ENCODE measurements at regions not wholly inside any gene's neighbourhood (a gene's known extent, or its start where the extent isn't known, plus 50 kb on each side); places are given as distances from the start of the nearest gene placed in this dataset.

DNA sequence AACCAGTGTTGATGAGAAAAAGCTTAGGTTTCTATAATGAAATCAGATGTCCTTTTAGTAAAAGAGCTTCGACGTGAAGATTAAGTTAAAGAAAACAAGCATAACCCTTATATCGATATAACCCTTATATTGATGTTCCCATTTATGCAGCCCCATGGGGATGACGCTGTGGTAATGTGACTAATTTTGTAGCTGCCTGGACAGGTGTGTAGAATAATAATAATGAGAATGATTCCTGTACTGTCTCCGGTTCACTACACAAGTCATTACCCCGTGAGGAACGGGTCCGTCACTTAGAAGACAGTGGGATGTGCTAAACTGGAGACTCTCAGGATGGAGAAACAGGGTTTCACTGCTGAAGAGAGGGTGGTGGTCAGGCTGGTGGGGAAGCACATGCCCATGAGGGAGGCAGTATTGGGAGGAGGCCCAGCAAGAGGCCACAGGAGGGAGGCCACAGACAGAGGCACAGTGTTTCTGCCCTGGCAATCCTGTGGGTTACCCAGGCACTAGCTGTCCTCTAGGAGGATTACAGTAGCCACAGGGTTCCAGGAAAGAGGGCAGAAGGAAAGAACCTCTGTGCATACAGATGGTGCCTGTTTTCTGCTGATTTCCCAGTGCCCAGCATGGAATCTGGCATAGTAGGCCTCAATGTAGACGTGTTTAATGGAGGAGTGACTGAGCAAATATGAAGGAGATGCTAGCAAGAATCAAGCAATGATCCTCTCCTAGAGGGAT lies 191.1 kb upstream of the TSC22D2 start:
- TF ChIP-seq, protein P1, sequence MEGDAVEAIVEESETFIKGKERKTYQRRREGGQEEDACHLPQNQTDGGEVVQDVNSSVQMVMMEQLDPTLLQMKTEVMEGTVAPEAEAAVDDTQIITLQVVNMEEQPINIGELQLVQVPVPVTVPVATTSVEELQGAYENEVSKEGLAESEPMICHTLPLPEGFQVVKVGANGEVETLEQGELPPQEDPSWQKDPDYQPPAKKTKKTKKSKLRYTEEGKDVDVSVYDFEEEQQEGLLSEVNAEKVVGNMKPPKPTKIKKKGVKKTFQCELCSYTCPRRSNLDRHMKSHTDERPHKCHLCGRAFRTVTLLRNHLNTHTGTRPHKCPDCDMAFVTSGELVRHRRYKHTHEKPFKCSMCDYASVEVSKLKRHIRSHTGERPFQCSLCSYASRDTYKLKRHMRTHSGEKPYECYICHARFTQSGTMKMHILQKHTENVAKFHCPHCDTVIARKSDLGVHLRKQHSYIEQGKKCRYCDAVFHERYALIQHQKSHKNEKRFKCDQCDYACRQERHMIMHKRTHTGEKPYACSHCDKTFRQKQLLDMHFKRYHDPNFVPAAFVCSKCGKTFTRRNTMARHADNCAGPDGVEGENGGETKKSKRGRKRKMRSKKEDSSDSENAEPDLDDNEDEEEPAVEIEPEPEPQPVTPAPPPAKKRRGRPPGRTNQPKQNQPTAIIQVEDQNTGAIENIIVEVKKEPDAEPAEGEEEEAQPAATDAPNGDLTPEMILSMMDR (IDR thresholded peaks at IDR 0.05; ENCODE audit: control insufficient read depth, extremely low read depth, insufficient read depth) = no peak
- H3K4me3 ChIP-seq (ENCODE audit: low read depth, low read length) = no peak overlapping the region
- no peak for DNase-seq (ENCODE audit: low read depth)

DNA sequence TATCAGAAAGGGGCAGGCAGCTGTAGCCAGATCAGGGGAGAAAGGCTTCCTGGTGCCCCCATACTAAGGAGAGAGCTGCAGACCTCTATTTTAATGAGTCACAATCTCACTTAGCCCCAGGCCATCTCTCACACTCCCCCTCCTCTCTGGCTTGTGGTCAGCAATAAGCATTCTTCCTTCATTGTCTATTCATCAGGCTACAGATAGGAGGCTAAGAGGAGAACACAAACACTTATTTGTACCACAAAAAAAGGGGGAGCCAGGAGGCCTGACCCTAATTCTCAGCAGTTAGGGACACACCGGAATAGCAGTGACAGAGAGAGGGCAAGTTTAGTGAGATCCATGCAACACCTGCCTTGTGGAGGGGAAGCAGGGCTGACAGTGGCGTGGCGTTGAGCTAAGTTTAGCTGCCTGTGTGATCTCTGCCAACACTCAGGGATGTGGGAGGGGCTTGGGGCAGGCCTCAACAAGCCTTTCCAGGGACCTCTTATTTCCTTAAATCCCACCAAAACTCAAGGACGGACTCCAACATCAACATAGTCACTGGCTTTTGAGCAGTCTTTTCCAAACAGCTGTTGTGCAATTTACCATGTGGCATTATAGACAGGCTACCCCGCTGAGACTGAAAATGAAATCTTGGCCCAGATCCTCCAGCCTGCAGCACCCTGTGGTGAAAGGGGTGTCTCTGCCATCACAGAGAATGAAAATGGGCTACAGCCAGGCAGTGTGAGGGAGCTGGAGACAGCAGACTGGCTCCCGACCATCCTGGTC lies 191.9 kb upstream of the TSC22D2 start:
- TF ChIP-seq, protein P1 (IDR thresholded peaks at IDR 0.05; ENCODE audit: control insufficient read depth, extremely low read depth, insufficient read depth) = no peak
- DNase-seq (ENCODE audit: low read depth) = no peak
- H3K4me3 ChIP-seq (ENCODE audit: low read depth, low read length) = no peak overlapping the region

DNA sequence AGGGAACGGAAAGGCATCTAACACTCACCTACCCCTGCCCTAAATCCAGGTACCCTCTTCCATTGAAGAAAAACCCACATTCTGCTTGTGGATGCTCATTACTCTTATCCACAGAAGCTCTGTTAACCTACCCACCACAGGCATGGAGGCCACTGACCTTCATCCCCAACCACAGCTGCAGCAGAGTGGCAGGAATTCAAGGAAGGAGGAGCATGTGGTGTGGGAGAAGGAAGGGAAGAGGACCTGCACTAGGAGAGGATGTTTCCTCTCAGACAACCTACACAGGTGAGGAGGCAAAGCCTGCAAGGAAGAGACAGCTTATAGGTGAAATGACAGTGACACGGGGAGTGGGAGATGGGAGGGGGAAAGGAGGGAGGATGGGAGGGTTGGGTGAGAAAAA lies 192.5 kb upstream of the TSC22D2 start:
- TF ChIP-seq, protein P1 (IDR thresholded peaks at IDR 0.05; ENCODE audit: control insufficient read depth, extremely low read depth, insufficient read depth) = no peak
- no peak overlapping the region for H3K4me3 ChIP-seq (ENCODE audit: low read depth, low read length)
- no peak for DNase-seq (ENCODE audit: low read depth)

DNA sequence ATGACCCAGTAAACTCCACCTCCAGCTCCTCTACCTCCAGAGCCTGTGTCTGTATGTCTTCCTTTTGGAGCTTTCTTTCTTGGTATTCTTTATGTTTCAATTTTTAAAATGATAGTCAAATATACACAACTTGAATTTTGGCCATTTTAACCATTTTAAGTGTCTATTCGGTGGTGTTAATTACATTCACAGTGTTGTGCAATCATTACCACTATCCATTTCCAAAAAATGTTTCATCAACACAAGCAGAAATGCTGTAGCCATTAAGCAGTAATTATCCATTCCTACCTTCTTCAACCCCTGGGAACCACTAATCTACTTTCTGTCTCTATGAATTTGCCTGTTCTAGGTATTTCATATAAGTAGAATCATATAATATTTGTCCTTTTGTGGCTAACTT lies 194.5 kb upstream of the TSC22D2 start:
- H3K4me3 ChIP-seq (ENCODE audit: low read depth, low read length) = no peak overlapping the region
- TF ChIP-seq, protein P1 (IDR thresholded peaks at IDR 0.05; ENCODE audit: control insufficient read depth, extremely low read depth, insufficient read depth) = no peak
- no peak for DNase-seq (ENCODE audit: low read depth)

DNA sequence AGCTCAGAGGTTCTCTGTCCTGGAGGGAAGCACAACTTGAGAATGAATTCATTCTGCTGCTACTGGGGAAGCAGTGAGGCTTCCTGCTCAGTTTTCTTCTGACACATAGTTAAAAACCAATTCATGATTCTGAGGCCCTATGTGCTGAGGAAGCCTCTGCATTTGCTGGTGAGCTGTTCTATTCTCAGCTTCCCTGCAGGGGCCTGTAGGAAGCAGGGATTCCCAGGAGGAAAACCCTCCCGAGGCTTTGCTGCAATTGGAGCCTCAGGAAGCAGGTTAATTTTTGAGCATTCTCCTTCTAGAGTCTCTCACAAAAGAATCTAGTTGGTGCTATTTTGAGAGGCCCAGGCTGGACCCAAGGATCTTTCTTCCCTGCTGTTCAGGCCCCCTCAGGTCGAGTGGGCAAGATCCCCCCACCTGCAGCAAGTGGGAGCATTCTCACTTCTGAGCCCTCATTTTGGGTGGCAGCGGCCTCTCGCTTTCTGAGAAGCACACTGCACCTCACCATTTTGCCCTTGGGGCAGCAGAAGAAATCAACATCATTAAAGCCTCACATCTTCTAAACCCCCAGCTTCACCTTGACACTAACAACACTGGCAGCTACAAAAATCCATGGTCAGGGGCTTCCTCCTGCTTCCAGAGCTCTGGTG lies 197.5 kb upstream of the TSC22D2 start:
- TF ChIP-seq, protein P1 (IDR thresholded peaks at IDR 0.05; ENCODE audit: control insufficient read depth, extremely low read depth, insufficient read depth) = no peak
- DNase-seq (ENCODE audit: low read depth) = no peak
- H3K4me3 ChIP-seq (ENCODE audit: low read depth, low read length) = no peak overlapping the region

DNA sequence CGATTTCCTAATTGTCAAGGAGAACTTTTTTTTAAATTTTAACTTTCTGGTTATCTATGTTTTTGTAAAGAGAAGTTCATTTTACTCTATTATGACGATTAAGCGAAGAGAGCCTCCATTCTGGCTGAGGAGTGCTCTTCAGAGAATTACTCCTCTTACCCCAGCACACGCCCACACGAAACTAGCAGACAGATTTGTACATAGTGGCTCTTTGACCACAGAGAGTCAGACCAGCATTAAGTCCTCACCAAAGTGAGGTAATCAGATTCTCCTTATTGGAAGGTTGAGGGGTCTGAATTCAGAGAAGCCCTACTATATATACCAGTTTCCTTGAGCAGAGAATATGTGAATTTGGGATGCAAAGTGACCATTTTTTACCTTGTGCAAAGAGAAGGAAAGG lies 204.8 kb upstream of the TSC22D2 start:
- no peak for DNase-seq (ENCODE audit: low read depth)
- H3K4me3 ChIP-seq (ENCODE audit: low read depth, low read length) = no peak overlapping the region
- TF ChIP-seq, protein P1 (IDR thresholded peaks at IDR 0.05; ENCODE audit: control insufficient read depth, extremely low read depth, insufficient read depth) = no peak

All from LNCaP clone FGC (cell line).